Osteoblast (primary cell): ENCODE measurements at regions not wholly inside any gene's neighbourhood (a gene's known extent, or its start where the extent isn't known, plus 50 kb on each side); places are given as distances from the start of the nearest gene placed in this dataset.

Experiments used
- DNase-seq: peaks from one replicate; pipeline ENCODE4 v3.0.0; 2011; ENCODE audit warnings: low spot score, mixed read lengths; ENCODE audit not compliant: insufficient read length; ENCODE audit errors: missing footprints
- H2AFZ ChIP-seq: 2 replicates; pipeline ENCODE4 v1.6.0; 2011; ENCODE audit warnings: mild to moderate bottlenecking, low read length
- H3K27ac ChIP-seq: 2 replicates; pipeline ENCODE4 v1.5.1; 2011; ENCODE audit warnings: mild to moderate bottlenecking, low read depth, low read length, moderate library complexity
- H3K27me3 ChIP-seq: 2 replicates; pipeline ENCODE4 v1.6.0; 2012; ENCODE audit warnings: mild to moderate bottlenecking, control low read depth, inconsistent platforms, low read length, moderate library complexity; ENCODE audit not compliant: insufficient read depth
- H3K36me3 ChIP-seq: 2 replicates; pipeline ENCODE4 v1.5.1; 2011; ENCODE audit warnings: mild to moderate bottlenecking, low read length, control low read depth, moderate library complexity; ENCODE audit not compliant: insufficient read depth
- H3K4me1 ChIP-seq: 2 replicates; pipeline ENCODE4 v1.5.1; 2011; ENCODE audit warnings: mild to moderate bottlenecking, low read length, control low read depth, moderate library complexity; ENCODE audit not compliant: insufficient read depth
- H3K4me2 ChIP-seq: 2 replicates; pipeline ENCODE4 v1.6.0; 2011; ENCODE audit warnings: mild to moderate bottlenecking, low read length; ENCODE audit not compliant: insufficient read depth
- H3K4me3 ChIP-seq: fragments of 200-600 bp; sonication (generic); 3 replicates; pipeline ENCODE4 v1.5.1; 2012; ENCODE audit warnings: mild to moderate bottlenecking, low read length, inconsistent platforms; ENCODE audit not compliant: insufficient read depth
- H3K79me2 ChIP-seq: 2 replicates; pipeline ENCODE4 v1.6.0; 2012; ENCODE audit warnings: mild to moderate bottlenecking, low read length, control low read depth, inconsistent platforms; ENCODE audit not compliant: insufficient read depth
- H3K9me3 ChIP-seq: 2 replicates; pipeline ENCODE4 v1.5.1; 2011; ENCODE audit warnings: low read depth, low read length, control low read depth
- H4K20me1 ChIP-seq: 2 replicates; pipeline ENCODE4 v1.6.0; 2012; ENCODE audit warnings: mild to moderate bottlenecking, low read length, control low read depth; ENCODE audit not compliant: insufficient read depth
- CTCF ChIP-seq: IDR thresholded peaks from 2 replicates; pipeline ENCODE4 v1.5.1; 2011; ENCODE audit warnings: mild to moderate bottlenecking, low read depth, low read length, moderate library complexity; ENCODE audit errors: extremely low read depth

GRCh38 chr14:39621223-39621622 lies 189.0 kb upstream of the FBXO33 start:
- Histone ChIP-seq H3K27me3 (no peaks in the 10 kb centered on the region), H2AFZ (no peak overlapping the region), H4K20me1 (no peaks in the 10 kb centered on the region), H3K79me2 (no peaks in the 10 kb centered on the region), H3K36me3 (no peaks in the 10 kb centered on the region), H3K4me1 (no peaks in the 10 kb centered on the region), H3K9me3 (no peaks in the 10 kb centered on the region), H3K27ac (no peak overlapping the region), H3K4me2 (no peak overlapping the region), H3K4me3 (no peak overlapping the region)
- TF ChIP-seq CTCF = no peak
- DNase-seq = no peak

- no peaks in the 10 kb centered on the region for H3K27me3 ChIP-seq
- no peaks in the 10 kb centered on the region for H3K36me3 ChIP-seq
- no peak overlapping the region for H3K27ac ChIP-seq
- H3K4me2 ChIP-seq = no peak overlapping the region
- H3K9me3 ChIP-seq = no peaks in the 10 kb centered on the region
- H2AFZ ChIP-seq = no peak overlapping the region
- DNase-seq = no peak
- no peak for TF ChIP-seq CTCF
- H3K4me3 ChIP-seq = no peak overlapping the region
- H4K20me1 ChIP-seq = no peaks in the 10 kb centered on the region
- no peaks in the 10 kb centered on the region for H3K4me1 ChIP-seq
- no peaks in the 10 kb centered on the region for H3K79me2 ChIP-seq
Measured at GRCh38 chr14:39617537-39617936, 185.3 kb upstream of the FBXO33 start.

GRCh38 chr14:39615352-39615751 lies 183.1 kb upstream of the FBXO33 start:
- Histone ChIP-seq H4K20me1 (no peaks in the 10 kb centered on the region), H3K4me1 (no peaks in the 10 kb centered on the region), H2AFZ (no peak overlapping the region), H3K36me3 (no peaks in the 10 kb centered on the region), H3K9me3 (peaks cover under 1% of the 10 kb centered on the region), H3K4me3 (no peak overlapping the region), H3K27ac (no peak overlapping the region), H3K27me3 (no peaks in the 10 kb centered on the region), H3K4me2 (no peak overlapping the region), H3K79me2 (no peaks in the 10 kb centered on the region)
- TF ChIP-seq CTCF = no peak
- DNase-seq = no peak

GRCh38 chr14:39614297-39614923 lies 182.2 kb upstream of the FBXO33 start:
- Histone ChIP-seq H3K79me2 (no peaks in the 10 kb centered on the region), H3K4me2 (no peak overlapping the region), H3K36me3 (no peaks in the 10 kb centered on the region), H3K27ac (no peak overlapping the region), H2AFZ (no peak overlapping the region), H3K9me3 (peaks cover 4% of the 10 kb centered on the region), H3K4me3 (no peak overlapping the region), H3K4me1 (no peaks in the 10 kb centered on the region), H4K20me1 (no peaks in the 10 kb centered on the region), H3K27me3 (no peaks in the 10 kb centered on the region)
- TF ChIP-seq CTCF = no peak
- DNase-seq = no peak
